OCI-LY7 (cell line): ENCODE measurements at regions not wholly inside any gene's neighbourhood (a gene's known extent, or its start where the extent isn't known, plus 50 kb on each side); places are given as distances from the start of the nearest gene placed in this dataset.

Experiments used
- BruUV-seq: library from RNA; stranded (reverse); fragments of 400-500 nt; replicated peaks from 2 replicates; lab custom pipeline; 2021; lab: Mats Ljungman, UMichigan
- CTCF ChIA-PET: fragments of 300-600 bp; sonication (Branson Sonifier 250); formaldehyde crosslinking; loops from one replicate; lab custom pipeline; 2022; ENCODE audit warnings: antibody characterized with exemption; ENCODE audit not compliant: unreplicated experiment; lab: Charles Lee
- POLR2A ChIA-PET: fragments of 300-600 bp; sonication (Branson Sonifier 250); formaldehyde crosslinking; loops from one replicate; lab custom pipeline; 2022; ENCODE audit warnings: antibody characterized with exemption; lab: Charles Lee
- DNase-seq: peaks from one replicate; pipeline ENCODE4 v3.0.0-alpha.2; 2015; ENCODE audit warnings: low spot score
- H2AFZ ChIP-seq: fragments of 200-600 bp; sonication (generic), shearing (Covaris generic); 2 replicates; pipeline ENCODE4 v1.6.1; 2014; ENCODE audit warnings: mild to moderate bottlenecking, antibody characterized with exemption, low read length, moderate library complexity
- H3K27ac ChIP-seq: fragments of 200-600 bp; sonication (generic); 2 replicates; pipeline ENCODE4 v1.5.1; 2014; ENCODE audit warnings: mixed run types, low read depth, mild to moderate bottlenecking, moderate library complexity, low read length, inconsistent platforms; ENCODE audit not compliant: poor library complexity, severe bottlenecking
- H3K36me3 ChIP-seq: fragments of 200-600 bp; sonication (generic); 2 replicates; pipeline ENCODE4 v1.6.1; 2014; ENCODE audit warnings: mild to moderate bottlenecking, antibody characterized with exemption, low read length, moderate library complexity, mixed read lengths; ENCODE audit not compliant: insufficient read depth
- H3K4me1 ChIP-seq: fragments of 200-600 bp; sonication (generic); 2 replicates; pipeline ENCODE4 v1.5.1; 2014; ENCODE audit warnings: mild to moderate bottlenecking, low read length; ENCODE audit not compliant: insufficient read depth, poor library complexity, severe bottlenecking
- H3K4me2 ChIP-seq: fragments of 200-600 bp; sonication (generic); 2 replicates; pipeline ENCODE4 v1.6.1; 2014; ENCODE audit warnings: mild to moderate bottlenecking, low read length
- H3K4me3 ChIP-seq: fragments of 200-600 bp; sonication (generic); 2 replicates; pipeline ENCODE4 v1.5.1; 2014; ENCODE audit warnings: mild to moderate bottlenecking, low read depth, low read length; ENCODE audit not compliant: poor library complexity, severe bottlenecking
- H3K79me2 ChIP-seq: fragments of 200-600 bp; sonication (generic); 2 replicates; pipeline ENCODE4 v1.6.1; 2016; ENCODE audit warnings: low read depth, mild to moderate bottlenecking, low read length, moderate library complexity, mixed read lengths; ENCODE audit not compliant: insufficient read depth
- H3K9me2 ChIP-seq: fragments of 200-600 bp; sonication (generic); 2 replicates; pipeline ENCODE4 v1.6.1; 2016; ENCODE audit warnings: mild to moderate bottlenecking, low read length, mixed read lengths; ENCODE audit not compliant: insufficient read depth
- H3K9me3 ChIP-seq: fragments of 200-600 bp; sonication (generic); 2 replicates; pipeline ENCODE4 v1.6.1; 2014; ENCODE audit warnings: mild to moderate bottlenecking, mixed run types, low read length, mixed read lengths
- H4K20me1 ChIP-seq: fragments of 200-600 bp; sonication (generic); 2 replicates; pipeline ENCODE4 v1.6.1; 2014; ENCODE audit warnings: mild to moderate bottlenecking, antibody characterized with exemption, low read length, moderate library complexity, mixed read lengths; ENCODE audit not compliant: insufficient read depth
- EZH2phosphoT487 ChIP-seq: fragments of 200-600 bp; sonication (generic); IDR thresholded peaks from 2 replicates; pipeline ENCODE4 v1.6.1; 2018; ENCODE audit warnings: low read depth, borderline replicate concordance, mild to moderate bottlenecking, mixed run types, antibody characterized with exemption, low read length, moderate library complexity, mixed read lengths
- intact Hi-C: fragments of 100-400 bp; cut with micrococcal nuclease; formaldehyde crosslinking; loops from one replicate; pipeline ENCODE4 v1.10.0; 2022; ENCODE audit not compliant: unreplicated experiment
- TF ChIP-seq, protein P1 (sequence below): fragments of 200-600 bp; sonication (generic); conservative IDR thresholded peaks from 2 replicates; pipeline ENCODE4 v1.5.1; 2014; ENCODE audit warnings: mild to moderate bottlenecking, antibody characterized with exemption, low read length, moderate library complexity, mixed read lengths

DNA sequence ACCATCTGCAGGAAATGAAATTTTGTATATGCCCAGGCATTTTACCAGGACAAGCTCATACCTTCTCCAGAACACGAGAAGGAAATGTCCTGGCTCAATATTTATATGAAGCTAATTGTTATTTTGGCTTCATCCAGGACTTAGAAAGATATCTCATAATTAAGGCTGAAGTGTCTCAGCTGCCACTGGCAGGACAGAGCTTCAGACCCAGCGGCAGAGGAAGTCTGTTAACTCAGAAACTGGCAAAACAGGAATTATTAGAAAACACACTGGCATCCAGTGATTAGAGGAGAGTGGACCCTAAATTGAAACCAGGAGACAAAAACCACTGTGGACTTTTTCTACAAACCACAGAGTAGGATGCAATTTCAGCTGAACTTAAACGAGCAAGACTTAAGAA is 329.7 kb downstream of the CYRIA start:
- BruUV-seq: no TSS peak
- Histone ChIP-seq H2AFZ (no peak overlapping the region), H3K9me3 (no peaks in the 10 kb centered on the region), H4K20me1 (no peaks in the 10 kb centered on the region), H3K27ac (no peak overlapping the region), H3K36me3 (no peaks in the 10 kb centered on the region), H3K9me2 (no peaks in the 10 kb centered on the region), H3K79me2 (no peaks in the 10 kb centered on the region), H3K4me2 (no peak overlapping the region), H3K4me3 (no peak overlapping the region), H3K4me1 (no peaks in the 10 kb centered on the region)
- no peak for TF ChIP-seq EZH2phosphoT487
- intact Hi-C loops: no loop called here
- no peak for DNase-seq
- POLR2A ChIA-PET: interaction anchor here (0.5 kb wide), 1 partner anchor 8 kb away, joined by 5 read pairs; no protein-coding TSS in a partner anchor
- CTCF ChIA-PET: no interaction called here

DNA sequence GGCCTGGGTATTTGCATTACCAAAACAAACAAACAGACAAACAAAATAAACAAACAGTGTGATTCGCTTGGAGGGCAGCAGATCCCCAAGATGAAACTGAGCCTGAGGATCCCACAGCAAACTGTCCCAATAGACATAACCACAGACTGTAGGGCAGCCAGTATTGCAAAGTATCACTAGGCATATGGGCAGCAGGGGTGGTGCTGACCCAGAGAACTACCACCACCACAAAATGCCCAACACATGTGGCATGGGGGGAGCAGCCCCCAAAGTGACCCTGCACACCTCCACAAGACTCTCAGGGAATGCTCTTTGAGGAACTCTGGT is 330.1 kb downstream of the CYRIA start:
- no peak overlapping the region for H2AFZ ChIP-seq
- H3K79me2 ChIP-seq: no peaks in the 10 kb centered on the region
- POLR2A ChIA-PET: interaction anchor here (0.5 kb wide), 1 partner anchor 8 kb away, joined by 5 read pairs; no protein-coding TSS in a partner anchor
- no peak overlapping the region for H3K27ac ChIP-seq
- no peaks in the 10 kb centered on the region for H3K9me2 ChIP-seq
- intact Hi-C loops: no loop called here
- BruUV-seq: no TSS peak
- no peak overlapping the region for H3K4me3 ChIP-seq
- no peaks in the 10 kb centered on the region for H3K9me3 ChIP-seq
- TF ChIP-seq, protein P1, sequence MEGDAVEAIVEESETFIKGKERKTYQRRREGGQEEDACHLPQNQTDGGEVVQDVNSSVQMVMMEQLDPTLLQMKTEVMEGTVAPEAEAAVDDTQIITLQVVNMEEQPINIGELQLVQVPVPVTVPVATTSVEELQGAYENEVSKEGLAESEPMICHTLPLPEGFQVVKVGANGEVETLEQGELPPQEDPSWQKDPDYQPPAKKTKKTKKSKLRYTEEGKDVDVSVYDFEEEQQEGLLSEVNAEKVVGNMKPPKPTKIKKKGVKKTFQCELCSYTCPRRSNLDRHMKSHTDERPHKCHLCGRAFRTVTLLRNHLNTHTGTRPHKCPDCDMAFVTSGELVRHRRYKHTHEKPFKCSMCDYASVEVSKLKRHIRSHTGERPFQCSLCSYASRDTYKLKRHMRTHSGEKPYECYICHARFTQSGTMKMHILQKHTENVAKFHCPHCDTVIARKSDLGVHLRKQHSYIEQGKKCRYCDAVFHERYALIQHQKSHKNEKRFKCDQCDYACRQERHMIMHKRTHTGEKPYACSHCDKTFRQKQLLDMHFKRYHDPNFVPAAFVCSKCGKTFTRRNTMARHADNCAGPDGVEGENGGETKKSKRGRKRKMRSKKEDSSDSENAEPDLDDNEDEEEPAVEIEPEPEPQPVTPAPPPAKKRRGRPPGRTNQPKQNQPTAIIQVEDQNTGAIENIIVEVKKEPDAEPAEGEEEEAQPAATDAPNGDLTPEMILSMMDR: no peak
- TF ChIP-seq EZH2phosphoT487: no peak
- H3K36me3 ChIP-seq: no peaks in the 10 kb centered on the region
- no peak overlapping the region for H3K4me2 ChIP-seq
- H3K4me1 ChIP-seq: no peaks in the 10 kb centered on the region
- H4K20me1 ChIP-seq: no peaks in the 10 kb centered on the region
- no peak for DNase-seq
- CTCF ChIA-PET: no interaction called here

- no peak for DNase-seq
- no peaks in the 10 kb centered on the region for H3K4me1 ChIP-seq
- intact Hi-C loops: no loop called here
- no peak overlapping the region for H2AFZ ChIP-seq
- POLR2A ChIA-PET: interaction anchor here (0.5 kb wide), 1 partner anchor 9 kb away, joined by 5 read pairs; no protein-coding TSS in a partner anchor
- CTCF ChIA-PET: no interaction called here
- no peak overlapping the region for H3K27ac ChIP-seq
- no peak overlapping the region for H3K4me2 ChIP-seq
- BruUV-seq: no TSS peak
- no peaks in the 10 kb centered on the region for H4K20me1 ChIP-seq
- no peaks in the 10 kb centered on the region for H3K79me2 ChIP-seq
- TF ChIP-seq, protein P1: no peak
- no peak for TF ChIP-seq EZH2phosphoT487
- H3K9me2 ChIP-seq: no peaks in the 10 kb centered on the region
- H3K9me3 ChIP-seq: no peaks in the 10 kb centered on the region
- no peak overlapping the region for H3K4me3 ChIP-seq
- H3K36me3 ChIP-seq: no peaks in the 10 kb centered on the region
Measured at GRCh38 chr2:16334886-16335603, 330.6 kb downstream of the CYRIA start.
